Sciatic nerve (tissue), 2 donors: ENCODE measurements at regions not wholly inside any gene's neighbourhood (a gene's known extent, or its start where the extent isn't known, plus 50 kb on each side); places are given as distances from the start of the nearest gene placed in this dataset.
A peak's percentile ranks its signal among the peaks of the same experiment; 100 is the strongest.

ENCODE experiments used
- ATAC-seq: fragments of 200-7000 bp; cut with Tn5 transposase; one replicate; pipeline ENCODE4 v1.9.1; 2020; ENCODE audit warnings: mild to moderate bottlenecking, moderate library complexity
- DNase-seq: peaks from one replicate; pipeline ENCODE4 v3.0.0-alpha.2; 2020; ENCODE audit warnings: low spot score
- intact Hi-C: fragments of 100-400 bp; cut with DNase I; formaldehyde crosslinking; loops from one replicate; pipeline ENCODE4 v1.14.2; 2022
- donor health status: DM: no; HTN: no; CAD: no.
- donor health status: DM: no; HTN: no; CAD: no.

GRCh38 chr2:175539122-175539521 is 357.6 kb upstream of the ATP5MC3 start:
- no peak for DNase-seq
- intact Hi-C loops: no loop called here
- ATAC-seq: no peak

GRCh38 chr2:175536059-175536458 is 354.5 kb upstream of the ATP5MC3 start:
- intact Hi-C loops: no loop called here
- DNase-seq (no peak), ATAC-seq (no peak)

GRCh38 chr2:175535631-175536030 is 354.1 kb upstream of the ATP5MC3 start:
- intact Hi-C loops: no loop called here
- no peak for ATAC-seq
- DNase-seq: no peak

GRCh38 chr2:175525975-175526374 is 344.5 kb upstream of the ATP5MC3 start:
- no peak for ATAC-seq
- intact Hi-C loops: no loop called here
- DNase-seq: no peak

GRCh38 chr2:175523001-175523400 is 341.5 kb upstream of the ATP5MC3 start:
- DNase-seq: no peak
- intact Hi-C loops: no loop called here
- ATAC-seq: no peak

- intact Hi-C loops: no loop called here
- no peak for ATAC-seq
- no peak for DNase-seq
Observed at GRCh38 chr2:175518206-175518605, 336.7 kb upstream of the ATP5MC3 start.

- intact Hi-C loops: no loop called here
- ATAC-seq (no peak), DNase-seq (no peak)
Observed at GRCh38 chr2:175516555-175516954, 335.0 kb upstream of the ATP5MC3 start.

GRCh38 chr2:175500255-175500654 is 318.7 kb upstream of the ATP5MC3 start:
- ATAC-seq: no peak
- intact Hi-C loops: no loop called here
- DNase-seq: no peak

GRCh38 chr2:175490360-175490791 is 308.9 kb upstream of the ATP5MC3 start:
- intact Hi-C loops: no loop called here
- ATAC-seq (no peak), DNase-seq (no peak)

GRCh38 chr2:175478096-175478768 is 296.7 kb upstream of the ATP5MC3 start:
- ATAC-seq (no peak), DNase-seq (no peak)
- intact Hi-C loops: no loop called here

- DNase-seq (no peak), ATAC-seq (no peak)
- intact Hi-C loops: no loop called here
Observed at GRCh38 chr2:175476948-175477347, 295.4 kb upstream of the ATP5MC3 start.

- DNase-seq (no peak), ATAC-seq (no peak)
- intact Hi-C loops: no loop called here
Observed at GRCh38 chr2:175476374-175476773, 294.9 kb upstream of the ATP5MC3 start.

- no peak for DNase-seq
- ATAC-seq: no peak
- intact Hi-C loops: no loop called here
Observed at GRCh38 chr2:175475130-175475529, 293.6 kb upstream of the ATP5MC3 start.

GRCh38 chr2:175468431-175469098 is 287.1 kb upstream of the ATP5MC3 start:
- DNase-seq (no peak), ATAC-seq (no peak)
- intact Hi-C loops: no loop called here

- ATAC-seq (no peak), DNase-seq (no peak)
- intact Hi-C loops: no loop called here
Observed at GRCh38 chr2:175465101-175465500, 283.6 kb upstream of the ATP5MC3 start.

- ATAC-seq (no peak), DNase-seq (no peak)
- intact Hi-C loops: no loop called here
Observed at GRCh38 chr2:175464311-175464670, 282.8 kb upstream of the ATP5MC3 start.

GRCh38 chr2:175463589-175464310 is 282.2 kb upstream of the ATP5MC3 start:
- DNase-seq: no peak
- ATAC-seq: peak; percentile 73
- intact Hi-C loops: no loop called here

- intact Hi-C loops: no loop called here
- no peak for DNase-seq
- ATAC-seq: no peak
Observed at GRCh38 chr2:175463169-175463568, 281.7 kb upstream of the ATP5MC3 start.

GRCh38 chr2:175462246-175462645 is 280.7 kb upstream of the ATP5MC3 start:
- ATAC-seq: no peak
- no peak for DNase-seq
- intact Hi-C loops: no loop called here

- ATAC-seq: no peak
- intact Hi-C loops: no loop called here
- DNase-seq: no peak
Observed at GRCh38 chr2:175461839-175462238, 280.3 kb upstream of the ATP5MC3 start.
